Activated CD4-positive, alpha-beta T cell treated with anti-CD3 and anti-CD28 coated beads, Interleukin-2, amount 50 U/mL, for 24 hours (primary cell): ENCODE measurements at regions not wholly inside any gene's neighbourhood (a gene's known extent, or its start where the extent isn't known, plus 50 kb on each side); places are given as distances from the start of the nearest gene placed in this dataset.

Experiments
- DNase-seq, 2 donors: peaks; one replicate each; pipeline ENCODE4 v3.0.0-alpha.2; 2020; ENCODE audit warnings: low read depth in 1 of 2, low spot score in 1 of 2

DNA sequence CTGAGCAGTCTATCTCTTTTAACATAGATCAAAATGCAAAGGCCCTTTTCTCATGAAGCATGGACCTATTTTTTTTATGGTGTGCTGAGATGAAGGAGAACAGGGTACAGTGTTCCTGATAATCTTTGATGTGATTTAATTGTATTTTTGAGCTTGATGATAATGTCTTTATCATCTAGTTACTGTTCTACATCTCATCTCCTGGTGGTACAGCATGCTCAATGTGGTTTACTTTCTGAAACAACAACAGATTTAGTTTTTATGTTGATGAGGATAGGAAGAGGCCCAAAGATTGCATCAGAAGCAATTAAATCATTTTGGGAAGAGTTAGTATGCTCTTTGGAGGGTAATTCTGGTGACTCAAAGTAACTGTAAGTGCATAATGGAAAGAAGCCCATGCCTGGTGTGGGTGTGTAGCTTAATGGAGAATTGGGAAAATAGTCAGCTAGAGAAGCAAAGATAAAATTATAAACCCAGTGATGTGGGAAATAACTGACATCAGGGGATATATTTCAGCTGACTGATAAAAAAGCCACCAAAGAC lies 123.0 kb upstream of the KCNN2 start:
- no peak for DNase-seq

DNA sequence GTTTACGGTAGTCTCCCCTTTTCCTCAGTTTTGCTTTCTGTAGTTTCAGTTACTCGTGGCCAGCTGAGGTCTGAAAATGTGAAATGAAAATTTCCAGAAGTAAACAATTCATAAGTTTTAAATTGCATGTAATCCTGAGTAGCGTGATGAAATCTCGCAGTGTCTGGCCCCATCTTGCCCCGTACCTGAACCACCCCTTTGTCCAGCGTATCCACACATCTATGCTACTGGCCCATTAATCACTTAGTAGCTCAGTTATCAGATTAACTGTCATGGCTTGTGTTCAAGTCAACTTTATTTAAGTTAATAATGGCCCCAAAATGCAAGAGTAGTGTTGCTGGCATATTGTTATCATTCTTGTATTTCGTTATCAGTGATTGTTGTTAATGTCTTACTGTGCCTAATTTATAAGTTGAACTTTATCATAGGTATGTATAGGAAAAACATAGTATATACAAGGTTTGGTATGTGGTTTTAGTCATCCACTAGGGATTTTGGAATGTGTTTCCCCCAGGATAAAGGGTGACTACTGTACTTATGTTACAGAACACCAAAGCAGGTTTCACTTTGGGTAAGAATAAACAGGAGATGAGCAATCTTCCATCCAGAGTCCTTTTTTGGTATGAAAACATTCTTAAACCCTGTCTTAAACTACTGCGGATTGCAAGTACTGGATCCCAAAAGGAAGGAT lies 118.4 kb upstream of the KCNN2 start:
- no peak for DNase-seq

- no peak for DNase-seq
Measured at GRCh38 chr5:114243972-114244317, 117.9 kb upstream of the KCNN2 start.

DNA sequence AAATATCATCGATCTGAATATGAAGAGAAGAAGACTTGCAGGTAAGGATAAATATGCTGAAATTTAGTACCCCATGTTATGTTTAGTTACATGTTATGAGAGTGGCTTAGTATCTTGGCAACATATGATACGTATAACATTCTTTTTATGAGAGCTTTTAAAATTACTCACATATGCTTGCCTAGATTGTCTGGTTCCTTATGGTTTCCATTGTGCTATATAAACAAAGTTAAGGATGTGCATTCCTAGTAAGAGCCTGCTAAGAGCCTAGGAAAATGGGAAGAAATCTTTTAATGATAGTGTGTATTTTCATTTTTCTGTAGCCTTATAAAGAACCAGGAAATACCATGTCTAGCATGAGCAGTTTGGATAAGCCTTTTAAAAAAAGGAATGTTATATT lies 112.0 kb upstream of the KCNN2 start:
- DNase-seq: no peak

DNA sequence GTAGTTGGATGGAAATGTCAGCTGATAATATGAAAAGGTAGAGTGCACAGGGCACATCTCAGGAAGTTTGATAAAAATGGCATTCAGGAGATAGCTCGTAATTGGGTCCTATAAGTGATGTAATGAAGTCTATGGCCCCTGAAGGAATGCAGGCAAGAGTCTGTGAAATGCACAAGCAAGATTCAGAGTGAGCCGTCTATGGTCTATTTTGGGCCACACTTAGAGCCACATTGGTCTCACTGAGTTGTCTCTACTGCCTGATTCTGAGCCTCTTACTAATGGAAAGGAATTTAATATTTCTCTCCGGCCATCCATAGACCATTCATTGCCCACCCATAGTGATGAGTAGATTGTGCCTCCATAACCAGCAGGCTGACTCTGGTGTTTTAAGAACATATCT lies 111.3 kb upstream of the KCNN2 start:
- DNase-seq: no peak

GRCh38 chr5:114252226-114252625 lies 109.6 kb upstream of the KCNN2 start:
- DNase-seq: no peak

GRCh38 chr5:114255260-114255659 lies 106.6 kb upstream of the KCNN2 start:
- no peak for DNase-seq

- DNase-seq: no peak
Measured at GRCh38 chr5:114261989-114262388, 99.9 kb upstream of the KCNN2 start.

DNA sequence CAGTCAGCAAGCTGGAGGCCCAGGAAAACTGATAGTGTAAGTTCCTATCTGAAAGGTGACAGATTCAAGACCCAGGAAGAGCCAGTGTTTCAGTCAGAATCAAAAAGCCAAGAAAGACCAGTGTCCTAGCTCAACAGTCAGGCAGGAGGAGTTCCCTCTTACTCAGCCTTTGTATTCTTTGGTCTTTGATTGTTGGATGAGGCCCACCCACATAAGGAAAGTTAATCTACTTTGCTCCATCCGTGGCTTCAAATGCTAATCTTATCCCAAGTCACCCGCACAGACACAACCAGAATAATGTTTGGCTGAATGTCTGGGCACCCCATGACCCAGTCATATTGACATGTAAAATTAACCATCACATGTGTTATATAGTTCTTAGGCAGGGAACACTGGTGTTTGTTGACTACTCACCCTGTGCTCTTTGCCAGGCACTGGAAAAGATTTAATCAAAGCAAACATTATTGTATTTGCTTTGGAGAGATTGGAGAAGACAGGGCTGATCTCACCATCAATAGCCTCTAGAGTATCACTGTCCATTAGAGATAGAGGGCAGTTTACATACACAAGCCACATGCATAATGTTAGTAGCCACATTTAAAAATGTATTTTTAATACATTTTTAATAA lies 96.3 kb upstream of the KCNN2 start:
- no peak for DNase-seq

- DNase-seq: no peak
Measured at GRCh38 chr5:114266374-114266773, 95.5 kb upstream of the KCNN2 start.

DNA sequence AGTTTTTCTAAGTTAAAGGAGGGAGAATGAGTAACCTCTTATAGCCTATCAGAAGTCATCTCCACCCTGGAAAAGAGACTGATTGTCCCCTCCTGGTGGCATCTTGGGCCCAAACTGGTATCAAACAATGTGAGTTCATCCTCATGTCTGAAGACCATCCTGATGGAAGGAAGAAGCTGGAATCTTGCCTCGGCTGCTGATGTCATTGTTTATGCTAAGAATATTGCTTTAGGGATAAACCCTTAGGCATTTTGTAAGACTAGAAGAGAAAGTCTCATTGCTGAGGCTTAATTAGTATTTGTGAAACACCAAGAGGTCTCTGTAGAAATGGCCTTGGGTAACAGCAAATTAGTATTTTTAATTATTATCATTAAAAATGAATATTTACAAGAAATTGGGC lies 65.7 kb upstream of the KCNN2 start:
- DNase-seq: no peak

DNA sequence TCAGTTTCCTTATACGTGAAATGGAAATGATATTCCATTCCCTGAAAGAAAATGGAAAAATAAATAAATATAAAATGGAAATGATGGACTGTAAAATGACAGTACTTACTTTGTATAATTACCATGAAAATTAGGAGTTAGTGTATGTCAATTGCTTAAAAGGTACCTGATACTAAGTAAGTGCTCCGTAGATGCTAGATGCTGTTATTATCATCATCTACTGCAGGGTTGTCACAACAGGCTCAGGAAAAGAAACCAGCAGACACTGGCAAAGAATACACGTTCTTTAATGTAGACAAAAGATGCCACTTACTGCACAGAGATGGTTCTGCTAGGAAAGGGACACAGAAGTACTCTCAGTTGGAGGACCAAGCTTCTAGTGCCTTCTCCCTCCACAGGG lies 64.0 kb upstream of the KCNN2 start:
- no peak for DNase-seq

DNA sequence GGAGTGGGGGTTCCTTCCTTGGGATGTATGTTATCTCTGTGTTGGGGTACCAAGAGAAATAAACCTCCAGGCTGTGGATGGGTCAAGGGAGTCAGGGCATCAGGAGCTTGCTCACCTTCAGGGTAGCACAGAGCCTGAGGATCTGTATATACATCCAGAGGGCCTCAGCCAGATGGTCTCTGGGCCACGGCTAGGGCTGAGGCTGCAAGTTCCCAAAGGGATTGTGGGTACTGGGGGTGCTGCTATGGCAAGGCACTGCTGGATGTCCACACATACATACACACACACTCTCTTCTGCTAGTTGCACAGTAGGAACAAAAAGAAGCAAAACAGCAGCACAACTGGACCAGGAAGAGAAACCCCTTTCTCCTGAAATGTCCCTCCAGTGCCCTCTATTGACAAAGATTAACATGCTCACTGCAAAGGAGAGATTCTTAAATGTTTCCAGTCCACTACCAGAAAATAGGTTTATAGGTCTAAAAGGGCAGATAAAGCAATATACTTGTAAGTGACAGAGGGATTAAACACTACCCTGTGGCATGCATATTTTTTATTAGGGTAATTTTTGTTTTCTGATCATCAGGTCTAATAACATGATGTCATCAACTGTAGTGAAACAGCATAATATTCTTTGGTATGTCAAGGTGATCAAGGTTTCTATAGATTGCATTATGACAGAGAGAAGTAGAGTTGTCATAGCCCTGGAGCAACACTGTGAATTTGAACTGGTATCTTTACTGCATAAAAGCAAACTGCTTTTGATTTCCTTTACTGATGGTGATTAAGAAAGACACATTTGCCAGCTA lies 56.3 kb upstream of the KCNN2 start:
- no peak for DNase-seq

GRCh38 chr5:114308017-114308416 lies 53.9 kb upstream of the KCNN2 start:
- DNase-seq: no peak

DNA sequence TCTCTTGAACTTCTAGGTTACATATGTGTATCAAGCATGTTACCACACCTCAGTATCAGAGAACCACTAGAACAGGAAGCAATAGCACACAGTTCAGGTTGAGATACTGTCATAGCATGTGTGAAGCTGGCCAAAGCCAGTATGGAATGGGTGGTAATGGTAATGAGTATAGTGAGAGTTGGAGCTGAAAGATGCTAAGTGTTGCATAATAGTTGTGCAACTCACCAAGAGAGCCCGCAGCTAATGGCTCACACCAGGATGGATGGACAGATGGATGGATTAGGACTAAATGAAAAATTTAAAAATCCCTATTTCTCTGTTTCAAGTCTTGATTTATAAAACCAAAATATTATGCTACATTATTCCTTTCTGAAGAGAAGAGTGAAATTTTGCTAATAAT lies 53.4 kb upstream of the KCNN2 start:
- DNase-seq: no peak

DNA sequence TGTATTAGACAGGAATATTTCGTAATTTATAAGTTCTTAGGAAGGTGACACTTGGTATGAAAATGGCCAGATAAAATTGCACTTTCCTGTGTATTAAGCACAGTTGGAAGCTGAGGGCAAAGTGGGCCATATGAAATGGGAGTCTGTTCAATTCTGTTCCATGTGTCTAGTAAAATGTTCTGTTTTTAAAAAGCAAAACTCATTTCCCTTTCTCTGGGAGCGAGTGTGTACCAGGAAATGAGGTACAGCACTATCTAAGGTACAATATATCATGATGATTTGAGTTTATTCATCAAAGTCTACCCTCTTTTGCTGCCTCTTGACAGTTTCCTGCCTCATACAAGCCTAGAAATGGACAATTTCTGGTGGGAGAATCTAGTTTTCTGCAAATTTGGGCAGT lies 51.2 kb upstream of the KCNN2 start:
- no peak for DNase-seq

- DNase-seq: no peak
Measured at GRCh38 chr5:114311281-114311680, 50.6 kb upstream of the KCNN2 start.

DNA sequence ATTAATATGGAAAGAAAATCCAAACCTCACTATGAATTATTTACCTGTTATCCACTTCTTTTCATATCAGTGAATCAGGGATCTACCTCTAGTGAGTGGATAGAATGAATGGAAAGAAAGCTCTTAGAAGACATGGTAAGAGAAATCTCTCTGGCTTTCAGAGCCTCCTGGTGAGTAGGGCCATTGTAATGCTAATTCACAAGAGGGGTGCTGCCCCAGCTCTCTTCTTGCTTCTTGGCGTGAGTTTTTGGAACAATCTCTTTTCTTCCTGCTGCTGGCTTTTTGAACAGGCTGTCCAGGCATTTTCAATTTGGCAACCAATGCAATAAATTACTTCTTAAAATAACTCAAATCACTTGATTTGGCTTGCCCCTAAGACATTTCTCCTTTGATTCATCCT lies 49.9 kb upstream of the KCNN2 start:
- no peak for DNase-seq
